ENCODE measurements at regions not wholly inside any gene's neighbourhood (a gene's known extent, or its start where the extent isn't known, plus 50 kb on each side); places are given as distances from the start of the nearest gene placed in this dataset.

- TF ChIP-seq CTCF (IDR thresholded peaks at IDR 0.05) (no peak), POLR2A (IDR thresholded peaks at IDR 0.05) (no peak)
Observed at GRCh38 chr17:52762147-52762793, 603.8 kb upstream of the CA10 start.

Measured in thyroid gland (tissue), 4 donors.